IMR-90 (cell line): ENCODE measurements at regions not wholly inside any gene's neighbourhood (a gene's known extent, or its start where the extent isn't known, plus 50 kb on each side); places are given as distances from the start of the nearest gene placed in this dataset.

Source experiments
- ATAC-seq: fragments of 200-7000 bp; cut with Tn5 transposase; 2 replicates; pipeline ENCODE4 v1.9.1; 2020; ENCODE audit warnings: low read depth, mild to moderate bottlenecking, moderate library complexity
- BruUV-seq: library from RNA; stranded (reverse); fragments of 400-500 nt; replicated peaks from 2 replicates; lab custom pipeline; 2021; lab: Mats Ljungman, UMichigan
- CTCF ChIA-PET: fragments of 300-600 bp; formaldehyde crosslinking; extraction: SDS; loops from one replicate; lab custom pipeline; 2021; ENCODE audit warnings: antibody characterized with exemption; lab: Yijun Ruan, JAX
- POLR2A ChIA-PET: fragments of 300-600 bp; sonication (Branson Sonifier 250); formaldehyde crosslinking; loops from one replicate; lab custom pipeline; 2022; ENCODE audit warnings: antibody characterized with exemption; ENCODE audit not compliant: unreplicated experiment; lab: Charles Lee
- DNase-seq: peaks from one replicate; pipeline ENCODE4 v3.0.0; 2013
- H2AFZ ChIP-seq: replicated peaks from 2 replicates; pipeline ENCODE3; 2013; ENCODE audit warnings: low read length, mild to moderate bottlenecking; ENCODE audit not compliant: poor library complexity
- H2AK5ac ChIP-seq: 2 replicates; pipeline ENCODE4 v1.6.1; 2013; ENCODE audit warnings: low read depth, low read length, inconsistent platforms
- H2AK9ac ChIP-seq: replicated peaks from 2 replicates; pipeline ENCODE3; 2013; ENCODE audit warnings: mild to moderate bottlenecking, low read depth, low read length, moderate library complexity; ENCODE audit not compliant: poor library complexity
- H2BK120ac ChIP-seq: 2 replicates; pipeline ENCODE4 v1.6.1; 2013; ENCODE audit warnings: low read depth, low read length, inconsistent platforms
- H2BK15ac ChIP-seq: 3 replicates; pipeline ENCODE4 v1.6.1; 2013; ENCODE audit warnings: low read depth, low read length, inconsistent platforms
- H2BK20ac ChIP-seq: 2 replicates; pipeline ENCODE4 v1.6.1; 2013; ENCODE audit warnings: low read depth, mild to moderate bottlenecking, inconsistent platforms, low read length, moderate library complexity
- H2BK5ac ChIP-seq: 2 replicates; pipeline ENCODE4 v1.6.1; 2013; ENCODE audit warnings: mild to moderate bottlenecking, low read depth, low read length, inconsistent platforms; ENCODE audit not compliant: poor library complexity, severe bottlenecking
- H3K14ac ChIP-seq: replicated peaks from 2 replicates; pipeline ENCODE4 v1.6.1; 2013; ENCODE audit warnings: low read depth, low read length, inconsistent platforms
- H3K18ac ChIP-seq: 2 replicates; pipeline ENCODE4 v1.6.1; 2013; ENCODE audit warnings: low read depth, low read length, control low read depth
- H3K23ac ChIP-seq: 2 replicates; pipeline ENCODE4 v1.6.1; 2013; ENCODE audit warnings: low read depth, low read length, inconsistent platforms
- H3K27ac ChIP-seq: 2 replicates; pipeline ENCODE4 v1.5.1; 2013; ENCODE audit warnings: mild to moderate bottlenecking, control low read depth, low read length; ENCODE audit not compliant: insufficient read depth
- H3K27me3 ChIP-seq: 2 replicates; pipeline ENCODE4 v1.6.1; 2013; ENCODE audit warnings: low read length; ENCODE audit not compliant: control insufficient read depth, insufficient read depth
- H3K36me3 ChIP-seq: 2 replicates; pipeline ENCODE4 v1.6.1; 2013; ENCODE audit warnings: low read length, mixed read lengths; ENCODE audit not compliant: control insufficient read depth, insufficient read depth
- H3K4ac ChIP-seq: 2 replicates; pipeline ENCODE4 v1.6.1; 2013; ENCODE audit warnings: low read depth, low read length, inconsistent platforms
- H3K4me1 ChIP-seq: 2 replicates; pipeline ENCODE4 v1.6.1; 2013; ENCODE audit warnings: low read length, mixed read lengths; ENCODE audit not compliant: control insufficient read depth, insufficient read depth
- H3K4me2 ChIP-seq: 2 replicates; pipeline ENCODE4 v1.6.1; 2013; ENCODE audit warnings: low read depth, mild to moderate bottlenecking, control low read depth, low read length, moderate library complexity
- H3K4me3 ChIP-seq: 2 replicates; pipeline ENCODE4 v1.5.1; 2013; ENCODE audit warnings: low read depth, mild to moderate bottlenecking, control low read depth, low read length, moderate library complexity; ENCODE audit not compliant: insufficient read depth
- H3K56ac ChIP-seq: 2 replicates; pipeline ENCODE4 v1.6.1; 2013; ENCODE audit warnings: low read length, inconsistent platforms; ENCODE audit not compliant: insufficient read depth; ENCODE audit errors: extremely low read depth
- H3K79me1 ChIP-seq, 2 experiments: 2 replicates each; pipeline ENCODE4 v1.6.1; 2013; ENCODE audit warnings: low read length in 2 of 2, inconsistent platforms in 1 of 2, low read depth in 1 of 2
- H3K9ac ChIP-seq: 2 replicates; pipeline ENCODE4 v1.6.1; 2013; ENCODE audit warnings: low read depth, low read length, control low read depth
- H3K9me1 ChIP-seq: 2 replicates; pipeline ENCODE4 v1.6.1; 2013; ENCODE audit warnings: low read length, inconsistent platforms; ENCODE audit not compliant: insufficient read depth
- H3K9me3 ChIP-seq: 2 replicates; pipeline ENCODE4 v1.6.1; 2013; ENCODE audit warnings: low read length; ENCODE audit not compliant: control insufficient read depth, insufficient read depth
- H4K20me1 ChIP-seq: 2 replicates; pipeline ENCODE4 v1.6.1; 2013; ENCODE audit warnings: low read length, inconsistent platforms; ENCODE audit not compliant: insufficient read depth
- H4K5ac ChIP-seq: 2 replicates; pipeline ENCODE4 v1.6.1; 2013; ENCODE audit warnings: mild to moderate bottlenecking, low read depth, low read length, control low read depth
- H4K8ac ChIP-seq, 2 experiments: 2 replicates each; pipeline ENCODE4 v1.6.1; 2013; ENCODE audit warnings: low read depth in 2 of 2, low read length in 2 of 2, control low read depth in 1 of 2, inconsistent platforms in 1 of 2
- H4K91ac ChIP-seq: 2 replicates; pipeline ENCODE4 v1.6.1; 2013; ENCODE audit warnings: low read depth, low read length, inconsistent platforms; ENCODE audit not compliant: insufficient read depth
- CEBPB ChIP-seq: IDR thresholded peaks from 2 replicates; pipeline ENCODE4 v1.6.1; 2012; ENCODE audit warnings: low read depth, low read length, improper control_type of control experiment
- MAZ ChIP-seq: IDR thresholded peaks from 2 replicates; pipeline ENCODE4 v1.6.1; 2012; ENCODE audit warnings: low read depth, mild to moderate bottlenecking, low read length, improper control_type of control experiment, moderate library complexity, borderline replicate concordance
- POLR2A ChIP-seq: IDR thresholded peaks from 2 replicates; pipeline ENCODE4 v1.6.1; 2012; ENCODE audit warnings: mild to moderate bottlenecking, low read depth, low read length
- RCOR1 ChIP-seq: IDR thresholded peaks from 2 replicates; pipeline ENCODE4 v1.6.1; 2012; ENCODE audit warnings: mild to moderate bottlenecking, low read length, improper control_type of control experiment; ENCODE audit not compliant: insufficient replicate concordance
- SMC3 ChIP-seq: fragments of 150-350 bp; IDR thresholded peaks from 2 replicates; pipeline ENCODE4 v1.6.1; 2016; ENCODE audit warnings: low read depth, mild to moderate bottlenecking, antibody characterized with exemption, low read length, moderate library complexity
- USF2 ChIP-seq: fragments of 150-350 bp; IDR thresholded peaks from 2 replicates; pipeline ENCODE4 v1.6.1; 2017; ENCODE audit warnings: mild to moderate bottlenecking, antibody characterized with exemption, low read length, low read depth
- WGBS, 2 experiments: methylation state at CpG; one replicate each; pipeline versions ENCODE4 v1.1.5 to v1.1.7; 2013; ENCODE audit warnings: missing lambda C conversion rate in 2 of 2; ENCODE audit not compliant: insufficient read length in 1 of 2; ENCODE audit errors: extremely low coverage in 2 of 2; 5-methylcytosine and 5-hydroxymethylcytosine counted together
- dilution Hi-C: fragments of 300-500 bp; cut with HindIII; formaldehyde crosslinking; loops from one replicate; pipeline ENCODE4 v1.14.3; 2018; ENCODE audit warnings: low sequenced_read_pairs; ENCODE audit not compliant: unreplicated experiment
- in situ Hi-C: fragments of 300-500 bp; cut with MboI; formaldehyde crosslinking; loops from 3 replicates; pipeline ENCODE4 v1.14.3; 2019; ENCODE audit warnings: low sequenced_read_pairs, inconsistent platforms, mixed read lengths
- intact Hi-C: fragments of 100-400 bp; cut with micrococcal nuclease; formaldehyde crosslinking; loops from 2 replicates; pipeline ENCODE4 v1.10.0; 2022

- no peak overlapping the region for H2BK120ac ChIP-seq
- H3K79me1 ChIP-seq: no peaks in the 10 kb centered on the region
- dilution Hi-C loops: no loop called here
- no peak overlapping the region for H3K4ac ChIP-seq
- no peak overlapping the region for H3K18ac ChIP-seq
- no peak overlapping the region for H2BK20ac ChIP-seq
- H3K4me1 ChIP-seq: no peaks in the 10 kb centered on the region
- peaks cover 9% of the 10 kb centered on the region for H3K9me3 ChIP-seq
- no peaks in the 10 kb centered on the region for H4K20me1 ChIP-seq
- no peak overlapping the region for H4K91ac ChIP-seq
- H3K36me3 ChIP-seq: no peaks in the 10 kb centered on the region
- no peak overlapping the region for H3K4me3 ChIP-seq
- H2BK15ac ChIP-seq: no peak overlapping the region
- in situ Hi-C loops: no loop called here
- no peak overlapping the region for H2AK5ac ChIP-seq
- no peak overlapping the region for H3K23ac ChIP-seq
- POLR2A ChIA-PET: no interaction called here
- H2AK9ac ChIP-seq: no peak overlapping the region
- H3K9ac ChIP-seq: no peak overlapping the region
- ATAC-seq: no peak
- TF ChIP-seq RCOR1 (no peak), USF2 (no peak), MAZ (no peak), POLR2A (no peak), SMC3 (no peak), CEBPB (no peak)
- H3K27ac ChIP-seq: no peak overlapping the region
- no peaks in the 10 kb centered on the region for H3K9me1 ChIP-seq
- no peak overlapping the region for H2BK5ac ChIP-seq
- BruUV-seq: no TSS peak
- H3K4me2 ChIP-seq: no peak overlapping the region
- CTCF ChIA-PET: interaction anchor here (0.6 kb wide), 1 partner anchor 390 kb away, joined by 4 read pairs; no protein-coding TSS in a partner anchor
- H3K56ac ChIP-seq: no peak overlapping the region
- H2AFZ ChIP-seq: no peak overlapping the region
- WGBS, 2 experiments: no CpG with 5 or more reads among the region's 5 CpGs
- no peak overlapping the region for H4K5ac ChIP-seq
- intact Hi-C loops: no loop called here
- H4K8ac ChIP-seq: no peak overlapping the region
- H3K14ac ChIP-seq: no peak overlapping the region
- no peak for DNase-seq
- no peaks in the 10 kb centered on the region for H3K27me3 ChIP-seq
Observed at GRCh38 chr1:34398241-34398915, 221.7 kb downstream of the C1orf94 start.
